ENCODE measurements at regions not wholly inside any gene's neighbourhood (a gene's known extent, or its start where the extent isn't known, plus 50 kb on each side); places are given as distances from the start of the nearest gene placed in this dataset.
A peak's percentile ranks its signal among the peaks of the same experiment; 100 is the strongest.

DNA sequence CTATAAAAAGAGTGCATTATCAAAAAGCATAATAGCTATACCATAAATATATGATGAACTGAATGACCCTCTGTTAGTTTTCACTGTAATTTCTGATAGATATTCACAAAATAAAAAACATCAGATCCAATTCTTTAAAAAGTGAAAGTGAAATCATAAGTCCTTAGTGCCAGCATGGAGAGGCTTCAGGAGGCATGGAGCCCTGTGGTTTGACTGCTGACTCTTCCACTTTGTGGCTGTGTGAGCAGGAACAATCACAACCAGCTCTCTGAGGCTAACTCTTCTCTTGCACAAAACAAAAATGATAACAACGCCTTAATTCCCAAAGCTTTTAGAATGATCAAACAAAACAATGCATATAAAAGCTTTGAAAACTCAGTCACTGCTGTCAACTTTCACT is 1143.9 kb downstream of the PDHA2 start:
- Histone ChIP-seq H3K4me1 (ENCODE audit: insufficient read depth) (no peaks in the 10 kb centered on the region), H3K4me2 (peak overlapping the region; percentile 16), H3K79me2 (no peaks in the 10 kb centered on the region), H3K27me3 (no peaks in the 10 kb centered on the region), H3K27ac (no peak overlapping the region), H2AFZ (peak overlapping the region; percentile 8), H4K20me1 (ENCODE audit: insufficient read depth, poor library complexity, severe bottlenecking) (no peaks in the 10 kb centered on the region), H3K9me2 (replicated peaks; ENCODE audit: insufficient read depth) (no peaks in the 10 kb centered on the region), H3K36me3 (replicated peaks; ENCODE audit: insufficient read depth, low read depth) (no peaks in the 10 kb centered on the region), H3K9me3 (ENCODE audit: low read depth) (no peaks in the 10 kb centered on the region), H3K4me3 (no peak overlapping the region)
- 85% methylated on average over 1 of the region's 1 CpG for WGBS (ENCODE audit: low lambda C conversion rate, missing lambda C conversion rate)
- no peak for TF ChIP-seq EZH2 (IDR thresholded peaks at IDR 0.05; ENCODE audit: borderline replicate concordance)
- no peak for TF ChIP-seq EZH2phosphoT487 (IDR thresholded peaks at IDR 0.05; ENCODE audit: low read depth, severe bottlenecking, unreplicated experiment)
- TF ChIP-seq, protein P1, sequence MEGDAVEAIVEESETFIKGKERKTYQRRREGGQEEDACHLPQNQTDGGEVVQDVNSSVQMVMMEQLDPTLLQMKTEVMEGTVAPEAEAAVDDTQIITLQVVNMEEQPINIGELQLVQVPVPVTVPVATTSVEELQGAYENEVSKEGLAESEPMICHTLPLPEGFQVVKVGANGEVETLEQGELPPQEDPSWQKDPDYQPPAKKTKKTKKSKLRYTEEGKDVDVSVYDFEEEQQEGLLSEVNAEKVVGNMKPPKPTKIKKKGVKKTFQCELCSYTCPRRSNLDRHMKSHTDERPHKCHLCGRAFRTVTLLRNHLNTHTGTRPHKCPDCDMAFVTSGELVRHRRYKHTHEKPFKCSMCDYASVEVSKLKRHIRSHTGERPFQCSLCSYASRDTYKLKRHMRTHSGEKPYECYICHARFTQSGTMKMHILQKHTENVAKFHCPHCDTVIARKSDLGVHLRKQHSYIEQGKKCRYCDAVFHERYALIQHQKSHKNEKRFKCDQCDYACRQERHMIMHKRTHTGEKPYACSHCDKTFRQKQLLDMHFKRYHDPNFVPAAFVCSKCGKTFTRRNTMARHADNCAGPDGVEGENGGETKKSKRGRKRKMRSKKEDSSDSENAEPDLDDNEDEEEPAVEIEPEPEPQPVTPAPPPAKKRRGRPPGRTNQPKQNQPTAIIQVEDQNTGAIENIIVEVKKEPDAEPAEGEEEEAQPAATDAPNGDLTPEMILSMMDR (IDR thresholded peaks at IDR 0.05; ENCODE audit: poor library complexity), result no peak
- DNase-seq (ENCODE audit: low spot score), result no peak

DNA sequence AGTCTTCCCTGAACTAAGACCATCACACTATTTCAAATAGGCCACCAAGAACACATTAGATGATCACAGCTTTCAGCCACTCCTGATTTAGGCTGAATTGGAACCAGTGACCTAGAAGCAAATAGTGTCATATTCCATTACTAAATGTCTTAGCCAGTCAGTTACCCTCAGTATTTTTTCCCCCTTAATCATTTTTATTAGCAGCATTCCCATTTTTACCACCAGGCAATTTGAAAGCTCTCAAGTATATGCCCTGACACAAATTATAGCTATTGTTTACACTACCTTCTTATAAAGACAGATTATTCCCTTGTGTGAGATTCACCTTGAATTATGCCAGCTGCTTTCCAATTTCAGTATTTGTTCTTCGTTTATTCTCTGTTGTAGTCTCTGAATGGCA is 1146.9 kb downstream of the PDHA2 start:
- no peak for DNase-seq (ENCODE audit: low spot score)
- no peaks in the 10 kb centered on the region for H3K4me1 ChIP-seq (ENCODE audit: insufficient read depth)
- H4K20me1 ChIP-seq (ENCODE audit: insufficient read depth, poor library complexity, severe bottlenecking), result no peaks in the 10 kb centered on the region
- no peak overlapping the region for H3K4me3 ChIP-seq
- H3K27me3 ChIP-seq, result no peaks in the 10 kb centered on the region
- no peaks in the 10 kb centered on the region for H3K36me3 ChIP-seq (replicated peaks; ENCODE audit: insufficient read depth, low read depth)
- 80% methylated on average over 1 of the region's 1 CpG for WGBS (ENCODE audit: low lambda C conversion rate, missing lambda C conversion rate)
- no peak overlapping the region for H2AFZ ChIP-seq
- no peaks in the 10 kb centered on the region for H3K9me2 ChIP-seq (replicated peaks; ENCODE audit: insufficient read depth)
- no peaks in the 10 kb centered on the region for H3K9me3 ChIP-seq (ENCODE audit: low read depth)
- no peaks in the 10 kb centered on the region for H3K79me2 ChIP-seq
- H3K27ac ChIP-seq, result no peak overlapping the region
- TF ChIP-seq EZH2 (IDR thresholded peaks at IDR 0.05; ENCODE audit: borderline replicate concordance) (no peak), EZH2phosphoT487 (IDR thresholded peaks at IDR 0.05; ENCODE audit: low read depth, severe bottlenecking, unreplicated experiment) (no peak)
- TF ChIP-seq, protein P1 (IDR thresholded peaks at IDR 0.05; ENCODE audit: poor library complexity), result no peak
- no peak overlapping the region for H3K4me2 ChIP-seq

DNA sequence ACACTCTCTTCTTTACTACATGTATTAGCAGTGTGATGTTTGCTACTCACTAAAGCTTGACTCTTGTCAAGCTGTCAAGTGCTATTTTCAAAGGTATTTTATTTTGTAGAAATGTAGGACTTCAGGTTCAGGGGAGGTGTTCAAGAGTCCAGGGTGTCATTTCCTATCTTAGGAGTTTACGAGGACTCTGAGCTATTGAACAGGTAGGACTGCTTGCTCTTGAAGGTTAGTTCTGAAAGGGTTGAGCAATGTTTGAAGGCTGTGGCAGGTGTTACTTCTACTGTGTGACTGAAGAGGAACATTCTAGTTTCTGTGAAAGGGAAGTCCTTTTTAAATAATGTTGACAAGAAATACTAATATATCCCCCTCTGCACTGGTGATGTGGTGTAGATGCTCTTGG is 1151.2 kb downstream of the PDHA2 start:
- Histone ChIP-seq H3K9me3 (ENCODE audit: low read depth) (no peaks in the 10 kb centered on the region), H3K4me2 (no peak overlapping the region), H4K20me1 (ENCODE audit: insufficient read depth, poor library complexity, severe bottlenecking) (no peaks in the 10 kb centered on the region), H3K4me1 (ENCODE audit: insufficient read depth) (no peaks in the 10 kb centered on the region), H3K9me2 (replicated peaks; ENCODE audit: insufficient read depth) (no peaks in the 10 kb centered on the region), H3K79me2 (no peaks in the 10 kb centered on the region), H3K4me3 (no peak overlapping the region), H3K27ac (no peak overlapping the region), H2AFZ (no peak overlapping the region), H3K27me3 (no peaks in the 10 kb centered on the region), H3K36me3 (replicated peaks; ENCODE audit: insufficient read depth, low read depth) (no peaks in the 10 kb centered on the region)
- 82% methylated on average over 1 of the region's 1 CpG for WGBS (ENCODE audit: low lambda C conversion rate, missing lambda C conversion rate)
- DNase-seq (ENCODE audit: low spot score), result no peak
- TF ChIP-seq EZH2 (IDR thresholded peaks at IDR 0.05; ENCODE audit: borderline replicate concordance) (no peak), EZH2phosphoT487 (IDR thresholded peaks at IDR 0.05; ENCODE audit: low read depth, severe bottlenecking, unreplicated experiment) (no peak)
- TF ChIP-seq, protein P1 (IDR thresholded peaks at IDR 0.05; ENCODE audit: poor library complexity), result no peak

DNA sequence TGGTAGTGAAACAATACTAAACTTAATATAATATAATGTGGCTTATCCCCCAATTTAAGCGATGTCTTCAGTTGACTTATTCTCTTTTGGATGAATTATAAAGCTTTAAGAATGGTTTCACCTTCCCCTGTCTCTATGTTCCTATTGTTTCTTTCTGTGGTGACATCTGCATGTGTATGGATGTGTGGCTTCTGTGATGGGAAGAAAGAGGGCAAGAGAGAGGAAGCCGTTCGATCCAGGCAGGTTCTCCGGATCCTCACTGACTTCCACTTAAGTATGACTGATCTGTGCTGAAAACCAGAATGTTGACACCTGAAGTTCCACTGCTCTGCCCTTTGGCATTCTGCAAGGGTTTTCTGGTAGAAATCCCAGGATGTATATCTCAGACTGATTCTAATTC is 1150.8 kb downstream of the STPG2 start:
- no peak overlapping the region for H3K27ac ChIP-seq
- TF ChIP-seq, protein P1 (IDR thresholded peaks at IDR 0.05; ENCODE audit: poor library complexity), result no peak
- no peak for TF ChIP-seq EZH2phosphoT487 (IDR thresholded peaks at IDR 0.05; ENCODE audit: low read depth, severe bottlenecking, unreplicated experiment)
- TF ChIP-seq EZH2 (IDR thresholded peaks at IDR 0.05; ENCODE audit: borderline replicate concordance), result no peak
- no peaks in the 10 kb centered on the region for H3K4me1 ChIP-seq (ENCODE audit: insufficient read depth)
- no peak overlapping the region for H2AFZ ChIP-seq
- 85% methylated on average over 4 of the region's 4 CpGs for WGBS (ENCODE audit: low lambda C conversion rate, missing lambda C conversion rate)
- no peaks in the 10 kb centered on the region for H3K79me2 ChIP-seq
- H3K9me3 ChIP-seq (ENCODE audit: low read depth), result no peaks in the 10 kb centered on the region
- no peak overlapping the region for H3K4me2 ChIP-seq
- no peaks in the 10 kb centered on the region for H4K20me1 ChIP-seq (ENCODE audit: insufficient read depth, poor library complexity, severe bottlenecking)
- no peak overlapping the region for H3K4me3 ChIP-seq
- H3K9me2 ChIP-seq (replicated peaks; ENCODE audit: insufficient read depth), result no peaks in the 10 kb centered on the region
- no peak for DNase-seq (ENCODE audit: low spot score)
- no peaks in the 10 kb centered on the region for H3K27me3 ChIP-seq
- no peaks in the 10 kb centered on the region for H3K36me3 ChIP-seq (replicated peaks; ENCODE audit: insufficient read depth, low read depth)
